HG03442 (cell line): ENCODE measurements at regions not wholly inside any gene's neighbourhood (a gene's known extent, or its start where the extent isn't known, plus 50 kb on each side); places are given as distances from the start of the nearest gene placed in this dataset.

Experiments used
- ATAC-seq: cut with Tn5 transposase; IDR thresholded peaks from one replicate; pipeline ENCODE4 v1.9.1; 2021; ENCODE audit warnings: mild to moderate bottlenecking, moderate library complexity; ENCODE audit not compliant: unreplicated experiment

GRCh38 chr10:111338805-111339204 lies 262.0 kb downstream of the ADRA2A start:
- peak; percentile 96 for ATAC-seq

- ATAC-seq, result peak; percentile 63
Measured at GRCh38 chr10:111344804-111345203, 268.0 kb downstream of the ADRA2A start.

GRCh38 chr10:111347386-111348013 lies 270.7 kb downstream of the ADRA2A start:
- ATAC-seq, result no peak

GRCh38 chr10:111348076-111348475 lies 271.2 kb downstream of the ADRA2A start:
- no peak for ATAC-seq

GRCh38 chr10:111354859-111355258 lies 278.0 kb downstream of the ADRA2A start:
- ATAC-seq, result no peak

GRCh38 chr10:111356571-111356970 lies 279.7 kb downstream of the ADRA2A start:
- no peak for ATAC-seq

GRCh38 chr10:111357859-111358258 lies 281.0 kb downstream of the ADRA2A start:
- no peak for ATAC-seq

GRCh38 chr10:111360260-111360925 lies 283.6 kb downstream of the ADRA2A start:
- peak; percentile 97 for ATAC-seq

- no peak for ATAC-seq
Measured at GRCh38 chr10:111367531-111367930, 290.7 kb downstream of the ADRA2A start.

GRCh38 chr10:111370101-111370500 lies 293.3 kb downstream of the ADRA2A start:
- no peak for ATAC-seq

- no peak for ATAC-seq
Measured at GRCh38 chr10:111373696-111374095, 296.9 kb downstream of the ADRA2A start.

GRCh38 chr10:111379534-111380187 lies 302.8 kb downstream of the ADRA2A start:
- ATAC-seq, result no peak

GRCh38 chr10:111384556-111384955 lies 307.7 kb downstream of the ADRA2A start:
- no peak for ATAC-seq

- ATAC-seq, result no peak
Measured at GRCh38 chr10:111390813-111391563, 314.2 kb downstream of the ADRA2A start.

GRCh38 chr10:111392159-111392558 lies 315.3 kb downstream of the ADRA2A start:
- ATAC-seq, result no peak

- no peak for ATAC-seq
Measured at GRCh38 chr10:111392910-111393309, 316.1 kb downstream of the ADRA2A start.

- ATAC-seq, result no peak
Measured at GRCh38 chr10:111410740-111411139, 333.9 kb downstream of the ADRA2A start.

- no peak for ATAC-seq
Measured at GRCh38 chr10:111425459-111425858, 348.6 kb downstream of the ADRA2A start.

- no peak for ATAC-seq
Measured at GRCh38 chr10:111429288-111430028, 352.6 kb downstream of the ADRA2A start.

GRCh38 chr10:111430070-111430469 lies 353.2 kb downstream of the ADRA2A start:
- no peak for ATAC-seq

- ATAC-seq, result no peak
Measured at GRCh38 chr10:111432588-111432987, 355.8 kb downstream of the ADRA2A start.
